HEK293T (cell line): ENCODE measurements at regions not wholly inside any gene's neighbourhood (a gene's known extent, or its start where the extent isn't known, plus 50 kb on each side); places are given as distances from the start of the nearest gene placed in this dataset.

ENCODE experiments used
- CTCF ChIA-PET: fragments of 350-600 bp; formaldehyde crosslinking; extraction: SDS; loops from one replicate; lab custom pipeline; 2021; ENCODE audit warnings: antibody characterized with exemption, inconsistent platforms; lab: Yijun Ruan, JAX
- POLR2A ChIA-PET: fragments of 350-600 bp; formaldehyde crosslinking; extraction: SDS; loops from one replicate; lab custom pipeline; 2020; ENCODE audit warnings: antibody characterized with exemption, inconsistent platforms; lab: Yijun Ruan, JAX
- DNase-seq: peaks from one replicate; pipeline ENCODE4 v3.0.0; 2012; ENCODE audit warnings: mixed read lengths; ENCODE audit errors: extremely low spot score
- ARNT ChIP-seq: fragments of 450-650 bp; IDR thresholded peaks from 2 replicates; pipeline ENCODE4 v1.6.1; 2017; ENCODE audit warnings: mild to moderate bottlenecking
- BHLHE40 ChIP-seq: fragments of 450-650 bp; IDR thresholded peaks from 2 replicates; pipeline ENCODE4 v1.6.1; 2016; ENCODE audit warnings: mild to moderate bottlenecking, moderate library complexity, borderline replicate concordance
- CTBP1 ChIP-seq: fragments of 450-650 bp; IDR thresholded peaks from 2 replicates; pipeline ENCODE4 v1.6.1; 2016; ENCODE audit warnings: borderline replicate concordance
- ELF4 ChIP-seq: fragments of 450-650 bp; IDR thresholded peaks from 2 replicates; pipeline ENCODE4 v1.6.1; 2017; ENCODE audit warnings: antibody characterized with exemption
- FOXA1 ChIP-seq: fragments of 450-650 bp; IDR thresholded peaks from 2 replicates; pipeline ENCODE4 v1.6.1; 2016; ENCODE audit warnings: mild to moderate bottlenecking
- FOXK2 ChIP-seq: fragments of 450-650 bp; IDR thresholded peaks from 2 replicates; pipeline ENCODE4 v1.6.1; 2016; ENCODE audit warnings: mild to moderate bottlenecking
- FOXM1 ChIP-seq: fragments of 450-650 bp; IDR thresholded peaks from 2 replicates; pipeline ENCODE4 v1.6.1; 2017; ENCODE audit warnings: mild to moderate bottlenecking, borderline replicate concordance
- HDGF ChIP-seq: fragments of 450-650 bp; IDR thresholded peaks from 2 replicates; pipeline ENCODE4 v1.6.1; 2017; ENCODE audit warnings: antibody characterized with exemption, borderline replicate concordance
- L3MBTL2 ChIP-seq: fragments of 450-650 bp; conservative IDR thresholded peaks from 2 replicates; pipeline ENCODE4 v1.6.1; 2016; ENCODE audit warnings: mild to moderate bottlenecking
- LEF1 ChIP-seq: fragments of 450-650 bp; IDR thresholded peaks from 2 replicates; pipeline ENCODE4 v1.6.1; 2017; ENCODE audit warnings: mild to moderate bottlenecking, borderline replicate concordance
- NFRKB ChIP-seq: fragments of 450-650 bp; IDR thresholded peaks from 2 replicates; pipeline ENCODE4 v1.6.1; 2016; ENCODE audit warnings: mild to moderate bottlenecking, moderate library complexity
- SP1 ChIP-seq: fragments of 450-650 bp; IDR thresholded peaks from 2 replicates; pipeline ENCODE4 v1.6.1; 2017
- SUZ12 ChIP-seq: fragments of 450-650 bp; IDR thresholded peaks from 2 replicates; pipeline ENCODE4 v1.6.1; 2016; ENCODE audit warnings: mild to moderate bottlenecking
- TARDBP ChIP-seq: fragments of 450-650 bp; IDR thresholded peaks from 2 replicates; pipeline ENCODE4 v1.6.1; 2016
- ZNF384 ChIP-seq: fragments of 450-650 bp; IDR thresholded peaks from 2 replicates; pipeline ENCODE4 v1.6.1; 2016
- TF ChIP-seq, protein P1 (sequence below): fragments of 450-650 bp; IDR thresholded peaks from 2 replicates; pipeline ENCODE4 v1.6.1; 2016

DNA sequence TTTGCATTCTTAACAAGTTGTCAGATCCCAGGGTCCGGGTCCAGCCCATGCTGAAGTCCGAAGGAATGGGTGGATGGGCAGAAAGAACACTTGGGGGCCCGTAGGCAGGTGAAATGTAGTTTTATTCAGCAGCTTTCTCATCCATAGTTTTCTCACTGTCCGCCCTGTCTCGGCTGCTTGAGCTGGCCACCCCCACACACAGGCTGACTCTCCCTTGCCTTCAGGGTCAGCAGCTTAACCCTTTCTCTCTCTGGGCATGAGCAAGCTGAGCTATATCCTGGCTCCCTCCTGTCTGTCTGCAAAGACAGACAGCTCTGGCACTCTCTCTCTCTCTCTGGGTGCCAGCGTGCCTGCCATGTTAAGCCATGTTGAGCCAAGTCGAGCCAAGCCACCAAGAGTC lies 163.9 kb downstream of the PTCSC3 start:
- no peak for DNase-seq
- POLR2A ChIA-PET = no interaction called here
- CTCF ChIA-PET = no interaction called here

GRCh38 chr14:36009643-36010042 lies 166.9 kb downstream of the PTCSC3 start:
- POLR2A ChIA-PET = no interaction called here
- TF ChIP-seq FOXA1 (no peak), HDGF (no peak), BHLHE40 (no peak), CTBP1 (no peak), SUZ12 (no peak), LEF1 (no peak)
- TF ChIP-seq, protein P1, sequence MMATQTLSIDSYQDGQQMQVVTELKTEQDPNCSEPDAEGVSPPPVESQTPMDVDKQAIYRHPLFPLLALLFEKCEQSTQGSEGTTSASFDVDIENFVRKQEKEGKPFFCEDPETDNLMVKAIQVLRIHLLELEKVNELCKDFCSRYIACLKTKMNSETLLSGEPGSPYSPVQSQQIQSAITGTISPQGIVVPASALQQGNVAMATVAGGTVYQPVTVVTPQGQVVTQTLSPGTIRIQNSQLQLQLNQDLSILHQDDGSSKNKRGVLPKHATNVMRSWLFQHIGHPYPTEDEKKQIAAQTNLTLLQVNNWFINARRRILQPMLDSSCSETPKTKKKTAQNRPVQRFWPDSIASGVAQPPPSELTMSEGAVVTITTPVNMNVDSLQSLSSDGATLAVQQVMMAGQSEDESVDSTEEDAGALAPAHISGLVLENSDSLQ = no peak
- DNase-seq = no peak
- CTCF ChIA-PET = interaction anchor here (0.8 kb wide), 1 partner anchor 10 kb away, joined by 3 read pairs; no protein-coding TSS in a partner anchor

More for the DNA sequence above, 163.9 kb downstream of the PTCSC3 start:
- TF ChIP-seq FOXM1 = no peak
- TF ChIP-seq, protein P1 = no peak
- TF ChIP-seq CTBP1 = no peak
- no peak for TF ChIP-seq HDGF
- TF ChIP-seq TARDBP = no peak
- TF ChIP-seq NFRKB = no peak
- TF ChIP-seq L3MBTL2 = no peak
- no peak for TF ChIP-seq ARNT
- TF ChIP-seq SUZ12 = no peak
- TF ChIP-seq LEF1 = no peak

GRCh38 chr14:36006623-36007022 lies 169.9 kb downstream of the PTCSC3 start:
- POLR2A ChIA-PET = no interaction called here
- no peak for DNase-seq
- TF ChIP-seq, protein P1 = no peak
- TF ChIP-seq FOXM1 (no peak), SP1 (no peak), CTBP1 (no peak), FOXK2 (no peak), ZNF384 (no peak)
- CTCF ChIA-PET = no interaction called here

DNA sequence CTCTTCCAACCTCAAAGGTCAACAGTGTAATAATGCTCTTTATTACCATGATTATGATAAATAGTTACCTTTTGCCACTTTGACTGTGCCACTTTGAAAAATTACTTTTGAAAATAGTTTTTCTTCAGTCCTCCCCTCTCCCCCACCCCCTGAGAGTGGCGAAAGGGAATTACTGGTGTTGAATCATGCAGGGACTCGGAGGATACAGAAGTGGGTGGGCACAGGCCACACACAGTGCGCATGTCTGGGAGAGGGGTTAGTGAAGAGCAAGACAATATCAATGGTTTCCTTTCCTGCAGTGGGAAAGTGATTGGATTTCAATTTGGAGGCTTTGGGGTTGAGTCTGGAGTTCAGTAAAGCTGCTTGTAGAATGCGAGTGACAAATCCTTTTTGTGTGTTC lies 170.9 kb downstream of the PTCSC3 start:
- POLR2A ChIA-PET = no interaction called here
- TF ChIP-seq, protein P1 = no peak
- no peak for TF ChIP-seq HDGF
- no peak for TF ChIP-seq TARDBP
- no peak for TF ChIP-seq BHLHE40
- no peak for TF ChIP-seq CTBP1
- no peak for TF ChIP-seq SUZ12
- TF ChIP-seq ZNF384 = no peak
- TF ChIP-seq ARNT = no peak
- CTCF ChIA-PET = no interaction called here
- no peak for DNase-seq

DNA sequence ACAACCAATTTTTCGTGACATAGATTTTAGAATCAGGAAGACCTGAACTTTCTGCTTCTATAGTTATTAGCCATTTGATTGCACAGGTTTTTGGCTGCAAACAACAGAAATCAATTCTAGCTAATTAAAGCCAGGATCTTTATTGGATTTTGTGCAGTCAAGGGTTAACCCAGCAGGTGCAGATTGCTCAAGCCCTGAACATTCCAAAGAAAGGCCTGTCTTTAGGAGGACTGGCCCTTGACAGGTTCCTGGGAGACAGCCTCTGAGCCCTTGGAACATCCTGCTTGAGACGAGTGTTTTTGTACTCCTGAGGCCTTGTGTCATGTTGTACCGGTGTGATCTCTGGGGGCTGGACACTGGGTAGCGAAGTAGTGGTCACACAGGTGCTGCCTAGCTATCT lies 174.6 kb downstream of the PTCSC3 start:
- CTCF ChIA-PET = no interaction called here
- no peak for DNase-seq
- no peak for TF ChIP-seq CTBP1
- POLR2A ChIA-PET = no interaction called here

DNA sequence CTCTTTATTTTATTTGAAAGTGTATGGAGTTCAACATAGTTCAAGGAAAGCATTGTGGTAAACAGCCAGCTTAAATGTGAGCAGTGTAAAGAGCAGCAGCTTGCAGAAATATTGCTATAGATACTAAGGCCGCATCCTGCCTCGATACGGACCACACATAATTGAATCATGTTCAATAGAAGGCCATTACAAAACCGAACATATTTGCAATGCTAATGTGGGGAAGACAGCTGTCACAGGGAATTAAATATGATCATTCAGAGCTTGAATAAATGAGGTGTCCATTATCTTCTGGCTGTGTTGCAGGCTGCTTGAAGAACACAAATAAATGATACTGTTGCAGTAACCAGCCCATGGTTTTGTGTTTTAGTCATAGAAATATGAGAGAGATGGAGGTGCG lies 173.2 kb downstream of the BRMS1L start:
- TF ChIP-seq ZNF384 (no peak), L3MBTL2 (no peak), FOXM1 (no peak), FOXK2 (no peak), NFRKB (no peak), FOXA1 (no peak), SP1 (no peak), ELF4 (no peak), BHLHE40 (no peak), LEF1 (no peak), ARNT (no peak)
- CTCF ChIA-PET = interaction anchor here (1.0 to 1.3 kb wide), 2 partner anchors 12 to 37 kb away, joined by 3 to 4 read pairs; no protein-coding TSS in a partner anchor
- no peak for DNase-seq
- POLR2A ChIA-PET = no interaction called here

- DNase-seq = no peak
- POLR2A ChIA-PET = no interaction called here
- TF ChIP-seq L3MBTL2 (no peak), ZNF384 (no peak), SP1 (no peak), FOXK2 (no peak), CTBP1 (no peak), NFRKB (no peak), FOXM1 (no peak), BHLHE40 (no peak), FOXA1 (no peak), TARDBP (no peak), ARNT (no peak), ELF4 (no peak), LEF1 (no peak)
- TF ChIP-seq, protein P1 = no peak
- CTCF ChIA-PET = interaction anchor here (1.3 kb wide), 1 partner anchor 38 kb away, joined by 4 read pairs; no protein-coding TSS in a partner anchor
These were observed 172.2 kb downstream of the BRMS1L start for GRCh38 chr14:35998303-35998702.
